HG03103 (cell line): ENCODE measurements at regions not wholly inside any gene's neighbourhood (a gene's known extent, or its start where the extent isn't known, plus 50 kb on each side); places are given as distances from the start of the nearest gene placed in this dataset.
"Not testable (repeated sequence)": the region's sequence is repeated elsewhere in the genome, so short reads cannot be mapped to it uniquely, and the experiment has no call there.

Experiments
- ATAC-seq: cut with Tn5 transposase; IDR thresholded peaks from one replicate; pipeline ENCODE4 v1.9.1; 2021; ENCODE audit warnings: low read depth; ENCODE audit not compliant: unreplicated experiment

DNA sequence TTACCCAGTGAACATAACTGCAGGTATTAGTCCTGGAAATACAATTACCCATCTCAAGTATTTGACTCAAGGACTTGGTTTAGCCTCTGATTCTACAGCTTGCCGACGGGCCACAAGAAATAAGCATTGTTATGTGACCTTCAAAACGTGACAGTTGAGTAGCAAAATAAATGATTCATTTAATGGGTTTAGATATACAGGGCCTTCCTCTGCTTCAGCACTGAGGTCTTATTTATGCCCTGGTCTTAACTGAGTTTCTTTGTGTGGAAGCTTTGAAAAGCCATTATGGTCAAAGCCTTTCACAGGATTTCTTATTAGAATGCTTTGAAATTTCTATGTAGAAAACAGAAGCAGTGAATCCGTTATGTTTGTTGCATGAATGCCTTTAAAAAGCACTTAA is 899.2 kb upstream of the API5 start:
- no peak for ATAC-seq

DNA sequence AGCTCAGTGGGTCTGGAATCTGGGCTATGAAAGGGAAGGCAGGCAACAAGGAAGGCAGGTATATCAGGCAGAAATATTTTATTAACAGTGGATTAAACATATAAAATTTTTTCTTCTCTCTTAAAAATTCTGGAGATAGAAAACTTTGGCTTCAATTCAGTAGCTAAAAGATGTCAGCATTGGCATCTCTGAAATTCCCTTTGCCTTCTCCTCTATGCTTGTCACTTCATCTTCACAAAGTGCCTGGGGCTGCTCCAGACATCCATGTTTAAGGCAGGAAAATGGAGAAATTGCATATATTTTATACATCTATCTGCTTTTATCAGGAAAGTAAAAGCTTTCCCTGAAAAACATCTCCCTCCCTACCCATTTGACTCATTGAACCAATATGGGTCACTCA is 894.1 kb upstream of the API5 start:
- ATAC-seq = no peak

GRCh38 chr11:42422090-42422489 is 889.7 kb upstream of the API5 start:
- no peak for ATAC-seq

DNA sequence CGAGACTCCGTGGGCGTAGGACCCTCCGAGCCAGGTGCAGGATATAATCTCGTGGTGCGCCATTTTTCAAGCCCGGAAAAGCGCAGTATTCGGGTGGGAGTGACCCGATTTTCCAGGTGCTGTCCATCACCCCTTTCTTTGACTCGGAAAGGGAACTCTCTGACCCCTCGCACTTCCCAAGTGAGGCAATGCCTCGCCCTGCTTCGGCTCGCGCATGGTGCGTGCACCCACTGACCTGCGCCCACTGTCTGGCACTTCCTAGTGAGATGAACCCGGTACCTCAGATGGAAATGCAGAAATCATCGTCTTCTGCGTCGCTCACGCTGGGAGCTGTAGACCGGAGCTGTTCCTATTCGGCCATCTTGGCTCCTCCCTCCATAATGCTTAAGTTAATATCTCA is 876.9 kb upstream of the API5 start:
- not testable (repeated sequence) for ATAC-seq

GRCh38 chr11:42444406-42444805 is 867.4 kb upstream of the API5 start:
- no peak for ATAC-seq

- ATAC-seq = no peak
Measured at GRCh38 chr11:42462558-42463310, 849.1 kb upstream of the API5 start.

DNA sequence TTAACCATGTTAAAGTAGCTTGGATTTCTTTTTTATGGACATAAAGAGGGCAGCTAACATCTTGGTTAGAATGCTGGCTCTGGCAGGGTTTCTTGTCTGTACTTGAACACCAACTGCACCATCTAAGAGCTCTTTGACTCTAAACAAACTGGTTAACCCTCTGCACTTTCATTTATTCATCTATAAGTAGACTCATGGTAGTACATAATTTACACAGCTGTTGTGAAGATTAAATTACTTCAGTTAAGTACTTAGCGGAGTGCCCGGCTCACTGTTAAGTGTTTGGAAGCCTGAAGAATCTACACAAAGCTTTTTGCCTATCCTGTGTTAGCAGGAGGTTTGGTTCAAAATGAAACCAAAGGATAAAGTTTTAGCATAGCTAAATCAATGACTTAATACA is 846.2 kb upstream of the API5 start:
- no peak for ATAC-seq

- ATAC-seq = no peak
Measured at GRCh38 chr11:42473106-42473505, 838.7 kb upstream of the API5 start.

- ATAC-seq = no peak
Measured at GRCh38 chr11:42482822-42483221, 829.0 kb upstream of the API5 start.

GRCh38 chr11:42490506-42490905 is 821.3 kb upstream of the API5 start:
- no peak for ATAC-seq

GRCh38 chr11:42494459-42494858 is 817.3 kb upstream of the API5 start:
- no peak for ATAC-seq

DNA sequence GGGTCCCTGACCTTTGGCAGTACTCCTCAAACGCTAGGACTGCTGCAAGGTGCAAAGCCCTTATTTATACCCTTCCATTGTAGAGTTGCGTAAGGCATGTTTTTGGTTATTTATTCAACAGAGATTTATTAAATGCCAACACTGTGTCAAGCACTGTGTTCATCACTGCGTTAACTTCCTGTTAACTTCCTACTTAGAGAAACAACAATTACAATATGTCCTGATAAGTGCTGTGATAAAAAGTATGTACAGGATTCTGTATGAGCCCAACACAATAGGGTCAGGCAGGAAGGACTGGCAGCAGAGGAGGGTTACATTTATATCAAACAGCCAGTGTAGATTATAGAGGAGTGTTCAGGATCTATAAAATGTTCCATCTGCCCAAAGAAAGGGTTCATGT is 812.8 kb upstream of the API5 start:
- no peak for ATAC-seq

DNA sequence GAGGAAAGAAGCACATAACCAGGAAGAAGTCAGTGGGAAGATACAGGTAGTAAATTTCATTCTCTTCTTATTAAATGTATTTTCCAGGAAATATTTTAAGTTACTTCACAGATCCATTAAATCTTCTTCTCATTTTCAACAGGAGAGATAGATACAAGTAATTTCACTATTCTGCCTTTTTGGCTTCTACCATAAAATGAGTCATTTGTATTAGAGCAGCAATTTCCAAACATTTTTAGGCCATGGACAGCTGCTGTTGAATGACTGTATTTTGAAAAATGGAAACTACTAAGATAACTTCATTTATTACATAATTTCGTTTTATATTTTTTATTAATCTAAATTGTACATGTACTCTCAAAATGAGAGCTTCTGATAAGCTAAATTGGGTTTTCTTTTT is 809.6 kb upstream of the API5 start:
- ATAC-seq = no peak

GRCh38 chr11:42521994-42522393 is 789.8 kb upstream of the API5 start:
- ATAC-seq = no peak

DNA sequence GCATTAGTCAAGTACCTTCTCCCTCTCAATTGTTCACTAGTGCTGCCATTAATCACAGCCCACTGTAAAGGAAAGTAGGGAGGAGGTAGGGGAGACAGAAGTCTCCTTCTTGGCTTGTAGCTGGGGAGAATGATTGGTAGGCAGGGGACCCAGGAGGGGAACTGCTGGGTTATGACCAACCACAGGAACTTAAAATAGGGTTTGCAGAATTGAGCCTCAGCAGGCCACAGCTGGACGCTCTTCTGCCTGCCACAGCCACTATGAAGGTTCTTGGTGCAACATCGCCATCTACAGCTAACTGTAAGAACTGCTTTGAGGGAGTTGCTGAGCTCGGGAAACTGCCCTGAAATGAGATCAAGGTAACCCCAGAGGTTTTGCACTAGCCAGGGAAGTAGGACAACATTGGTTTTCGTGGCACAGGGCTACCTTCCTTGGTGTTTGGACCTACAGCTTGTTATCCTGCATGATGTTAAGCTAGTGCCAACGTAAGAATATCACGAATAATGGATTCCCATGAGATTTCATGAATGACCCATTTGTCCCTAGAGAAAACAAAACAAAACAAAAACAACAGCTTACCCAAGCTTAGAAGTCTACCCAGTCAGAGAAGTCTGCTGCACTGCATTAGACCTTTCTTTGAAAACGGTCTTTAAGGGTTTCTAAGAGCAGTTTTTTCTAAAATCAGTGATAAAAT is 787.1 kb upstream of the API5 start:
- ATAC-seq = peak; percentile 91

GRCh38 chr11:42526426-42526825 is 785.4 kb upstream of the API5 start:
- ATAC-seq = no peak

DNA sequence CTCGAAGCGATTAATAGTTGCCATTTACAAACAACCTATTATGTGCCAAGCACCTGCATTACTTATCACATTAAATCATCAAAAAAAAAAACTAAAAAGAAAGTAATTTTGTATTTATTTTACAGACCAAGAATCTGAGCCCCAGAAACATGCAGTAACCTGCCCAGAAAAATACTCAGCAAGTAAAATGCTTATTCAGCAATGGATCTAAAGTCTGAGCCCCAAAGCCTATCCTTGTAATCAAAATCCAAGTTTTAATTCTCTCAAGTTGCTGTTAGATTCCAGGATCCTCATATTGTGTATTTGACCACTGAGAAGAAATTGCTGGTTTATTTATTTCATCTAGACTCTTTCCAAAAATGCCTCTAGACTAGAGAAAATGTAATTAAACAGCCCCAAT is 783.3 kb upstream of the API5 start:
- no peak for ATAC-seq

DNA sequence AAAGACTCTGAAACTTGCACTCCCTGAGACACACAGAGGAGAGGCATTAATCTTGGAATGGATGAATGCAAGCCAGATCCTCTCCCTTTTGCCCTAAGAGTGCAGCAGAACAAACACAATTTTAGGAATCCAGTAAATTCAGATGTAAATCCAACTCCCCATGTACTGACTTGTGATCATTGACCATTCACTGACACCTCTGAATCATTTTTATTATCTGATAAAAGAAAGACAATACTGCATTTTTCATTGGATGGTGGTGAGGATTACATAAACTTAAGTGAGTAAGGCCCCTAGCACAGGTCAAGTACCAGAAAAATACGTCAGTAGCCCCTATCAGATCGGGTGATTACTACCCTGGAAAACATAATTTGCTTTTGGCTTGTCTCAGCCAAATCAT is 782.9 kb upstream of the API5 start:
- ATAC-seq = no peak

- ATAC-seq = no peak
Measured at GRCh38 chr11:42536611-42537360, 775.0 kb upstream of the API5 start.

DNA sequence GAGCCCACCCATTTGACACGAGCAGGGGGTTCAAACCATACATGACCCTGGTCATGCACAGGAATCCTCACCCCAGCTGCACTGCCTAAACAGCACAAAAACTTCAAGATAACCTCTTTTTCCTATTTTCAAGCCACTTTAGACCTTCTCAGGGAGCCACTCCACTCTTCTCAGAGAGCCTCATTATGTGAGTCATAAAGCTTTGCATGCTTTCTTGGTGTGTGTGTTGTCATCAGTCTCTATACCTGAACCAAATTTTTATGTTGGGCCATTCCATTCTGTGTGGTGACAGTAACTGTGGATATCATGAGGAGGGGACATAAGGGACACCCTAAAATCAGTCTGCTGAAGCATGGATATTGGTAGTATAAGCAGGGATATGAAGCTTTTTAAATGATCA is 769.5 kb upstream of the API5 start:
- no peak for ATAC-seq

DNA sequence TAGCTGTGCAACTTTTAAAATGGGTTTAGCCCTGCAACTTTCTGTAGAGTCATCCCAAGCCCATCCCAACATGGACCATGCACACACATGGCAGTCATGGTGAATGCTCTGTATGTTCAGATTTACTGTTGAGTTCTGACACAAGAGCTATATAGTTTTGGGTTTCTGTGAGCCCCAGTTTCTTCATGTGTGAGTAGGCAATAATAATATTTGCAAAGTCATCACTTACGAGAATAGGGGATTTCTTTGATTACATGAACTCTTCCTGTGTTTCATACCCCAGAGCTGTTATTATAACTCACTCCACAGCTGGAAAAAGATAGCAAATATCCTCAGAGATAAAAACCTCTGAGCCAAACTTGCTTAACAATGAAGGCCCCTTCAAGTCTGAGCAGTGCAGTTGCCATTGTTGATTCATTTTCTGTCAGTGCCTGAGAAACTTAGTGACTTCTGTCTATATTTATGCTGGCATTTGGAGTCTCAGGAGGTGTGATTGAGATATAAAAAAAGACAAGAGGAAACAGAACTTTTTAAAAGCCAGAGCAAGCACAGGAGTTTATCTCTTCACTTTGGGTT is 767.9 kb upstream of the API5 start:
- ATAC-seq = no peak
